Central memory CD8-positive, alpha-beta T cell (primary cell): ENCODE measurements at regions not wholly inside any gene's neighbourhood (a gene's known extent, or its start where the extent isn't known, plus 50 kb on each side); places are given as distances from the start of the nearest gene placed in this dataset.
"Not testable (repeated sequence)": the region's sequence is repeated elsewhere in the genome, so short reads cannot be mapped to it uniquely, and the experiment has no call there.

Experiments used
- ATAC-seq: fragments of 150-1000 bp; cut with Tn5 transposase; replicated peaks from 2 replicates; pipeline ENCODE4 v1.10.0; 2022; ENCODE audit warnings: mild to moderate bottlenecking, moderate FRiP score, moderate number of reproducible peaks; ENCODE audit not compliant: poor library complexity, severe bottlenecking; ENCODE audit errors: extremely low read depth
- DNase-seq, 2 donors: peaks; one replicate each; pipeline ENCODE4 v3.0.0; 2021; ENCODE audit warnings: low spot score in 2 of 2
- H3K27ac Mint-ChIP-seq: one replicate; pipeline ENCODE4 v1.8.0; 2022; ENCODE audit warnings: low read depth, mild to moderate bottlenecking, moderate library complexity, mixed read lengths
- H3K27me3 Mint-ChIP-seq: one replicate; pipeline ENCODE4 v1.8.0; 2022; ENCODE audit warnings: mixed read lengths
- H3K36me3 Mint-ChIP-seq: one replicate; pipeline ENCODE4 v1.8.0; 2022; ENCODE audit warnings: mild to moderate bottlenecking, moderate library complexity, mixed read lengths; ENCODE audit not compliant: insufficient read depth
- H3K4me1 Mint-ChIP-seq: one replicate; pipeline ENCODE4 v1.8.0; 2022; ENCODE audit warnings: mixed read lengths
- H3K4me3 Mint-ChIP-seq: one replicate; pipeline ENCODE4 v1.8.0; 2022; ENCODE audit warnings: mild to moderate bottlenecking, moderate library complexity, mixed read lengths
- H3K9me3 Mint-ChIP-seq: one replicate; pipeline ENCODE4 v1.8.0; 2022; ENCODE audit warnings: mixed read lengths

GRCh38 chr1:87398641-87399040, 70.0 kb downstream of the LMO4 start:
- no peaks in the 10 kb centered on the region for H3K4me1 Mint-ChIP-seq
- ATAC-seq (no peak), DNase-seq (no peak)
- no peak overlapping the region for H3K4me3 Mint-ChIP-seq
- no peak overlapping the region for H3K27ac Mint-ChIP-seq
- no peaks in the 10 kb centered on the region for H3K9me3 Mint-ChIP-seq
- peaks cover 1% of the 10 kb centered on the region for H3K27me3 Mint-ChIP-seq
- no peaks in the 10 kb centered on the region for H3K36me3 Mint-ChIP-seq

GRCh38 chr1:87399264-87399663, 70.6 kb downstream of the LMO4 start:
- Mint-ChIP-seq H3K27ac (no peak overlapping the region), H3K36me3 (peaks cover 2% of the 10 kb centered on the region), H3K4me1 (peaks cover 3% of the 10 kb centered on the region), H3K27me3 (no peaks in the 10 kb centered on the region), H3K4me3 (no peak overlapping the region), H3K9me3 (no peaks in the 10 kb centered on the region)
- ATAC-seq (no peak), DNase-seq (no peak)

GRCh38 chr1:87399701-87400100, 71.0 kb downstream of the LMO4 start:
- DNase-seq, result no peak
- Mint-ChIP-seq H3K27ac (no peak overlapping the region), H3K4me1 (peaks cover 7% of the 10 kb centered on the region), H3K36me3 (peaks cover 2% of the 10 kb centered on the region), H3K27me3 (no peaks in the 10 kb centered on the region), H3K9me3 (no peaks in the 10 kb centered on the region), H3K4me3 (no peak overlapping the region)
- no peak for ATAC-seq

GRCh38 chr1:87400813-87401212, 72.1 kb downstream of the LMO4 start:
- no peaks in the 10 kb centered on the region for H3K9me3 Mint-ChIP-seq
- DNase-seq (no peak), ATAC-seq (no peak)
- H3K27me3 Mint-ChIP-seq, result no peaks in the 10 kb centered on the region
- H3K4me1 Mint-ChIP-seq, result peaks cover 7% of the 10 kb centered on the region
- peaks cover 2% of the 10 kb centered on the region for H3K36me3 Mint-ChIP-seq
- H3K4me3 Mint-ChIP-seq, result no peak overlapping the region
- no peak overlapping the region for H3K27ac Mint-ChIP-seq

GRCh38 chr1:87402241-87403002, 73.7 kb downstream of the LMO4 start:
- H3K27ac Mint-ChIP-seq, result no peak overlapping the region
- no peaks in the 10 kb centered on the region for H3K27me3 Mint-ChIP-seq
- no peak for DNase-seq
- H3K4me1 Mint-ChIP-seq, result peaks cover 7% of the 10 kb centered on the region
- ATAC-seq, result no peak
- H3K9me3 Mint-ChIP-seq, result no peaks in the 10 kb centered on the region
- no peak overlapping the region for H3K4me3 Mint-ChIP-seq
- H3K36me3 Mint-ChIP-seq, result peaks cover 2% of the 10 kb centered on the region

GRCh38 chr1:87403061-87403820, 74.6 kb downstream of the LMO4 start:
- H3K27me3 Mint-ChIP-seq, result no peaks in the 10 kb centered on the region
- H3K27ac Mint-ChIP-seq, result no peak overlapping the region

GRCh38 chr1:87404296-87404695, 75.6 kb downstream of the LMO4 start:
- H3K27me3 Mint-ChIP-seq, result no peaks in the 10 kb centered on the region
- H3K36me3 Mint-ChIP-seq, result peaks cover 2% of the 10 kb centered on the region
- no peak overlapping the region for H3K4me3 Mint-ChIP-seq
- H3K27ac Mint-ChIP-seq, result no peak overlapping the region
- ATAC-seq, result no peak
- DNase-seq, result no peak
- H3K4me1 Mint-ChIP-seq, result peaks cover 7% of the 10 kb centered on the region
- no peaks in the 10 kb centered on the region for H3K9me3 Mint-ChIP-seq

More at GRCh38 chr1:87403061-87403820, 74.6 kb downstream of the LMO4 start:
- Mint-ChIP-seq H3K4me1 (peaks cover 7% of the 10 kb centered on the region), H3K4me3 (no peak overlapping the region), H3K9me3 (no peaks in the 10 kb centered on the region), H3K36me3 (peaks cover 2% of the 10 kb centered on the region)
- DNase-seq (no peak), ATAC-seq (no peak)

- H3K27me3 Mint-ChIP-seq, result no peaks in the 10 kb centered on the region
- H3K27ac Mint-ChIP-seq, result no peak overlapping the region
- H3K4me3 Mint-ChIP-seq, result no peak overlapping the region
- ATAC-seq, result no peak
- peaks cover 2% of the 10 kb centered on the region for H3K36me3 Mint-ChIP-seq
- no peaks in the 10 kb centered on the region for H3K9me3 Mint-ChIP-seq
- no peak for DNase-seq
- peaks cover 7% of the 10 kb centered on the region for H3K4me1 Mint-ChIP-seq
Observed at GRCh38 chr1:87408665-87409248, 80.1 kb downstream of the LMO4 start.

- no peak for ATAC-seq
- H3K36me3 Mint-ChIP-seq, result no peaks in the 10 kb centered on the region
- H3K4me3 Mint-ChIP-seq, result no peak overlapping the region
- H3K27me3 Mint-ChIP-seq, result peaks cover 11% of the 10 kb centered on the region
- no peak for DNase-seq
- H3K4me1 Mint-ChIP-seq, result no peaks in the 10 kb centered on the region
- H3K27ac Mint-ChIP-seq, result no peak overlapping the region
- H3K9me3 Mint-ChIP-seq, result no peaks in the 10 kb centered on the region
Observed at GRCh38 chr1:87410776-87411480, 82.2 kb downstream of the LMO4 start.

- not testable (repeated sequence) for H3K4me3 Mint-ChIP-seq, ATAC-seq, H3K9me3 Mint-ChIP-seq, H3K4me1 Mint-ChIP-seq, DNase-seq, H3K36me3 Mint-ChIP-seq, H3K27ac Mint-ChIP-seq
- peaks cover 13% of the 10 kb centered on the region for H3K27me3 Mint-ChIP-seq
Observed at GRCh38 chr1:87413846-87414245, 85.2 kb downstream of the LMO4 start.

- Mint-ChIP-seq H3K4me1 (no peaks in the 10 kb centered on the region), H3K4me3 (no peak overlapping the region), H3K27me3 (peaks cover 13% of the 10 kb centered on the region), H3K27ac (no peak overlapping the region), H3K36me3 (no peaks in the 10 kb centered on the region), H3K9me3 (no peaks in the 10 kb centered on the region)
- ATAC-seq, result no peak
- no peak for DNase-seq
Observed at GRCh38 chr1:87418048-87418447, 89.4 kb downstream of the LMO4 start.

- no peak for ATAC-seq
- H3K4me1 Mint-ChIP-seq, result no peaks in the 10 kb centered on the region
Observed at GRCh38 chr1:87421809-87422208, 93.1 kb downstream of the LMO4 start.

More at GRCh38 chr1:87421809-87422208, 93.1 kb downstream of the LMO4 start:
- H3K36me3 Mint-ChIP-seq, result no peaks in the 10 kb centered on the region
- no peaks in the 10 kb centered on the region for H3K9me3 Mint-ChIP-seq
- no peak for DNase-seq
- H3K27ac Mint-ChIP-seq, result no peak overlapping the region
- no peak overlapping the region for H3K4me3 Mint-ChIP-seq
- peaks cover 6% of the 10 kb centered on the region for H3K27me3 Mint-ChIP-seq
